ENCODE measurements at regions not wholly inside any gene's neighbourhood (a gene's known extent, or its start where the extent isn't known, plus 50 kb on each side); places are given as distances from the start of the nearest gene placed in this dataset.

- no peaks in the 10 kb centered on the region for H3K27me3 ChIP-seq
- H4K20me1 ChIP-seq, result no peaks in the 10 kb centered on the region
- H3K4me2 ChIP-seq, result no peak overlapping the region
- H3K9me3 ChIP-seq, result peaks cover 24% of the 10 kb centered on the region
- no peak overlapping the region for H3K27ac ChIP-seq
- no peaks in the 10 kb centered on the region for H3K4me1 ChIP-seq
- no peaks in the 10 kb centered on the region for H3K36me3 ChIP-seq
- H3K9ac ChIP-seq, result no peak overlapping the region
- H3K4me3 ChIP-seq, result no peak overlapping the region
- no peak for TF ChIP-seq Cebpa-rat (IDR thresholded peaks at IDR 0.05)
These were observed 196.5 kb downstream of the IER5 start for GRCh38 chr1:181284978-181285377.

- H3K27me3 ChIP-seq, result no peaks in the 10 kb centered on the region
- no peak for TF ChIP-seq Cebpa-rat (IDR thresholded peaks at IDR 0.05)
- no peaks in the 10 kb centered on the region for H4K20me1 ChIP-seq
- no peak overlapping the region for H3K27ac ChIP-seq
- no peak overlapping the region for H3K4me2 ChIP-seq
- H3K4me3 ChIP-seq, result no peak overlapping the region
- no peaks in the 10 kb centered on the region for H3K4me1 ChIP-seq
- H3K9me3 ChIP-seq, result no peaks in the 10 kb centered on the region
- no peaks in the 10 kb centered on the region for H3K36me3 ChIP-seq
- H3K9ac ChIP-seq, result no peak overlapping the region
These were observed 188.1 kb upstream of the CACNA1E start for GRCh38 chr1:181295217-181295616.

GRCh38 chr1:181296180-181296579 lies 187.1 kb upstream of the CACNA1E start:
- no peak overlapping the region for H3K4me2 ChIP-seq
- no peaks in the 10 kb centered on the region for H3K9me3 ChIP-seq
- no peaks in the 10 kb centered on the region for H4K20me1 ChIP-seq
- H3K4me1 ChIP-seq, result no peaks in the 10 kb centered on the region
- no peak overlapping the region for H3K9ac ChIP-seq
- H3K36me3 ChIP-seq, result no peaks in the 10 kb centered on the region
- no peak for TF ChIP-seq Cebpa-rat (IDR thresholded peaks at IDR 0.05)
- H3K27me3 ChIP-seq, result no peaks in the 10 kb centered on the region
- H3K4me3 ChIP-seq, result no peak overlapping the region
- H3K27ac ChIP-seq, result no peak overlapping the region

GRCh38 chr1:181308098-181308497 lies 175.2 kb upstream of the CACNA1E start:
- Histone ChIP-seq H4K20me1 (no peaks in the 10 kb centered on the region), H3K27me3 (no peaks in the 10 kb centered on the region), H3K4me2 (no peak overlapping the region), H3K9me3 (no peaks in the 10 kb centered on the region), H3K4me1 (no peaks in the 10 kb centered on the region), H3K9ac (no peak overlapping the region), H3K27ac (no peak overlapping the region), H3K4me3 (no peak overlapping the region), H3K36me3 (no peaks in the 10 kb centered on the region)
- TF ChIP-seq Cebpa-rat (IDR thresholded peaks at IDR 0.05), result no peak

GRCh38 chr1:181310560-181310959 lies 172.8 kb upstream of the CACNA1E start:
- H3K27me3 ChIP-seq, result no peaks in the 10 kb centered on the region
- H3K9me3 ChIP-seq, result no peaks in the 10 kb centered on the region
- H3K36me3 ChIP-seq, result no peaks in the 10 kb centered on the region
- H3K4me3 ChIP-seq, result no peak overlapping the region
- no peak overlapping the region for H3K4me2 ChIP-seq
- H3K9ac ChIP-seq, result no peak overlapping the region
- no peaks in the 10 kb centered on the region for H3K4me1 ChIP-seq
- no peaks in the 10 kb centered on the region for H4K20me1 ChIP-seq
- H3K27ac ChIP-seq, result no peak overlapping the region
- no peak for TF ChIP-seq Cebpa-rat (IDR thresholded peaks at IDR 0.05)

GRCh38 chr1:181312946-181313345 lies 170.4 kb upstream of the CACNA1E start:
- H3K4me2 ChIP-seq, result no peak overlapping the region
- TF ChIP-seq Cebpa-rat (IDR thresholded peaks at IDR 0.05), result no peak
- H3K27ac ChIP-seq, result no peak overlapping the region
- H3K9ac ChIP-seq, result no peak overlapping the region
- no peaks in the 10 kb centered on the region for H3K36me3 ChIP-seq
- H4K20me1 ChIP-seq, result no peaks in the 10 kb centered on the region
- no peaks in the 10 kb centered on the region for H3K27me3 ChIP-seq
- H3K9me3 ChIP-seq, result peaks cover under 1% of the 10 kb centered on the region; the same call in 1 of the 2 replicates
- H3K4me1 ChIP-seq, result no peaks in the 10 kb centered on the region
- H3K4me3 ChIP-seq, result no peak overlapping the region

GRCh38 chr1:181313466-181313865 lies 169.9 kb upstream of the CACNA1E start:
- H3K9me3 ChIP-seq, result peaks cover 6% of the 10 kb centered on the region; the same call in 1 of the 2 replicates
- H3K27me3 ChIP-seq, result no peaks in the 10 kb centered on the region
- H3K4me2 ChIP-seq, result no peak overlapping the region
- no peaks in the 10 kb centered on the region for H3K36me3 ChIP-seq
- TF ChIP-seq Cebpa-rat (IDR thresholded peaks at IDR 0.05), result no peak
- H4K20me1 ChIP-seq, result no peaks in the 10 kb centered on the region
- H3K4me1 ChIP-seq, result no peaks in the 10 kb centered on the region
- H3K27ac ChIP-seq, result no peak overlapping the region
- H3K9ac ChIP-seq, result no peak overlapping the region
- no peak overlapping the region for H3K4me3 ChIP-seq

GRCh38 chr1:181314010-181314409 lies 169.3 kb upstream of the CACNA1E start:
- no peak overlapping the region for H3K4me2 ChIP-seq
- no peaks in the 10 kb centered on the region for H3K36me3 ChIP-seq
- no peaks in the 10 kb centered on the region for H4K20me1 ChIP-seq
- H3K27me3 ChIP-seq, result no peaks in the 10 kb centered on the region
- TF ChIP-seq Cebpa-rat (IDR thresholded peaks at IDR 0.05), result no peak
- no peak overlapping the region for H3K9ac ChIP-seq
- no peaks in the 10 kb centered on the region for H3K4me1 ChIP-seq
- no peak overlapping the region for H3K27ac ChIP-seq
- peaks cover 9% of the 10 kb centered on the region; the same call in 1 of the 2 replicates for H3K9me3 ChIP-seq
- H3K4me3 ChIP-seq, result no peak overlapping the region

- H3K9ac ChIP-seq, result no peak overlapping the region
- TF ChIP-seq Cebpa-rat (IDR thresholded peaks at IDR 0.05), result no peak
- H3K27me3 ChIP-seq, result no peaks in the 10 kb centered on the region
- H3K4me1 ChIP-seq, result no peaks in the 10 kb centered on the region
- no peaks in the 10 kb centered on the region for H4K20me1 ChIP-seq
- H3K36me3 ChIP-seq, result no peaks in the 10 kb centered on the region
- peaks cover 9% of the 10 kb centered on the region; the same call in 1 of the 2 replicates for H3K9me3 ChIP-seq
- no peak overlapping the region for H3K27ac ChIP-seq
- H3K4me2 ChIP-seq, result no peak overlapping the region
- no peak overlapping the region for H3K4me3 ChIP-seq
These were observed 168.4 kb upstream of the CACNA1E start for GRCh38 chr1:181314959-181315358.

- Histone ChIP-seq H4K20me1 (no peaks in the 10 kb centered on the region), H3K4me3 (no peak overlapping the region), H3K27ac (no peak overlapping the region), H3K9ac (no peak overlapping the region), H3K4me2 (no peak overlapping the region), H3K4me1 (no peaks in the 10 kb centered on the region), H3K9me3 (peaks cover 9% of the 10 kb centered on the region; the same call in 1 of the 2 replicates), H3K27me3 (no peaks in the 10 kb centered on the region), H3K36me3 (no peaks in the 10 kb centered on the region)
- TF ChIP-seq Cebpa-rat (IDR thresholded peaks at IDR 0.05), result no peak
These were observed 165.9 kb upstream of the CACNA1E start for GRCh38 chr1:181317261-181317930.

Data from BLaER1 (cell line).